ENCODE measurements at regions not wholly inside any gene's neighbourhood (a gene's known extent, or its start where the extent isn't known, plus 50 kb on each side); places are given as distances from the start of the nearest gene placed in this dataset.

GRCh38 chr2:124995185-124995912, 970.3 kb downstream of the CNTNAP5 start:
- TF ChIP-seq CTCF (IDR thresholded peaks at IDR 0.05) (no peak), POLR2AphosphoS5 (IDR thresholded peaks at IDR 0.05) (no peak)
